ENCODE measurements at regions not wholly inside any gene's neighbourhood (a gene's known extent, or its start where the extent isn't known, plus 50 kb on each side); places are given as distances from the start of the nearest gene placed in this dataset.

- no peak for DNase-seq
These were observed 49.8 kb upstream of the ADORA2B start for GRCh38 chr17:15894913-15895658.
